GM19372 (cell line): ENCODE measurements at regions not wholly inside any gene's neighbourhood (a gene's known extent, or its start where the extent isn't known, plus 50 kb on each side); places are given as distances from the start of the nearest gene placed in this dataset.

Experiments
- ATAC-seq: cut with Tn5 transposase; IDR thresholded peaks from one replicate; pipeline ENCODE4 v1.9.1; 2021; ENCODE audit warnings: mild to moderate bottlenecking, low read depth, moderate library complexity; ENCODE audit not compliant: unreplicated experiment

DNA sequence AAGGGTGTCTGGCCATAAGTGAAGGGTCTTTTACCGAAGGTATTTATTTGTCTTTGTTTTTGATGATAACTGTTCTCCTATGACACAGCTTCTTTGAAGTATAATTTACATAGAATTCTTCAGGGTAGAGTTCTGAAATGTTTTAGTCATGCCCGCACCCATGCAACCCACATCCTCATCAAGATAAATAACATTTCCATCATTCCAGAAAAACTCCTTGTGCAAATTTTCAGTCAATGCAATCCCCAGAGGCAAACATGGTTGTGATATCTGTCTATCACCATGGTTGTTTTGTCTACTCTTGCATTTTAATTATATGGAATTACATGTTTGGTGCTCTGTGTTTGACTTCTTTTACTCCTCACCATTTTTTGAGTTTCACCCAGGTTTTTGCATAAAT lies 837.8 kb downstream of the AACS start:
- ATAC-seq: no peak

DNA sequence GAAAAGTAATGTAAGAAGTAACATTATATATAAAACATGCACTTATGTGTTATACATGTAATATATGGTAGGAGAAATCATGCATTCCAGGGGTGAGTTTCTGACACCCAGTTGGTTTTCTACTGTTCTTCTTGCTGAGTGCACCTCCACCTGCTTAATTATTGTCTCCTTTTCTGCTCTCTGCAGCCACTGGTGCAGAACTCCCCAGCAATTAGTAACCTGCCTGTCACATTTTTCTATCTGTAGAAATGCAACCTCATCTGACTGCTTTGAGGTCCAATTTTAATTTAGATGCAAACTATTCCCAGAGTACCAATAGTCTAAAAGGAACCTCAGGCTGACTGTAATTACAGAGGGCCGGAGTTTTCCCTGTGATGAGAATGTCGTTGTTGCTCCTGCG lies 842.1 kb downstream of the AACS start:
- no peak for ATAC-seq

DNA sequence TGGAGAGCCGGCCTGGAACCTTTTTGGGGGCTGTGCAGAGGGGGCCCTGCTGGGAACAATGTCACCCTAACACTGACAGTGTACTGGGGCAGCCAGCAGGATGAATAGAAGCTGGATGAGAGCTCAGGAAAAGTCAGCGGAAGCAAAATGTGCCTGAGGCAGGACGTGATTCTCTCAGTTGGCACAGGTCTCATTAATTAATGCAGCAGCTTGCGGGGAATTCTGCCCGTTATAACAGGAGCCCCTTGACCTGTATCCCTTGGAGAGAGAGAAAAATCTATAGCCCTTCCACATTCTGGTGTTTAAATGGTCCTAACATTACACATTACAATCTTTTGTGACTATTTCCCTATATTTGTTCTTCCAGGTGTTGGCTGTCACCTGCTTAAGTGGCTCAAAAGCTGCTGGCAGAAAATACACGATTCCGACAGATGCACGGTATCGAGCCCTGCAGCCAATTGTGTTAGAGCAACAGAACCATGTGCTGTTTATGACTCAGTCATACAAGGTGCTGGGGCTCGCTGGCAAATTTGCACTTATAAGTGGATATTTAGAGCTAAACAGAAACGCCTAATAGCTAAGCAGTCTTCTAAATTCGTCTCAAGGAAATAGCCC lies 854.7 kb downstream of the AACS start:
- no peak for ATAC-seq

DNA sequence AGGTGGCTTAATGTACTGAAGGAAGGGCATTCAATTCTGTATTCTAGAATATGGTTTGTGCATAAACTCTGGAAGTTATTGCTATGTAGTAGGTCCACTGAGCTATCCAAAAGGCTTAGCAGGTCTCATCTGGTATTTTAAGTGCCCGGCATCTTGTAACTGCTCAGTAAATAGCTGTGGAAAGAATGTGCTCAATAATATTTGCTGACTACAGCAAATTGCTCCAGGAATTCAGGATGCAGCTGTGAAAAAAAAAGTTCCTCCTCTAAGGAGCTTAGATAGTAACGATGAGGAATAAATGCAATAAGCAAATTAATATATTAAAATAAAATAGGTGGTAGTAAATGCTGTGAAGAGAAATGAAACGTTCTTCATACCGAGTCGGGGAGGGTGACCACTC lies 857.1 kb downstream of the AACS start:
- no peak for ATAC-seq

DNA sequence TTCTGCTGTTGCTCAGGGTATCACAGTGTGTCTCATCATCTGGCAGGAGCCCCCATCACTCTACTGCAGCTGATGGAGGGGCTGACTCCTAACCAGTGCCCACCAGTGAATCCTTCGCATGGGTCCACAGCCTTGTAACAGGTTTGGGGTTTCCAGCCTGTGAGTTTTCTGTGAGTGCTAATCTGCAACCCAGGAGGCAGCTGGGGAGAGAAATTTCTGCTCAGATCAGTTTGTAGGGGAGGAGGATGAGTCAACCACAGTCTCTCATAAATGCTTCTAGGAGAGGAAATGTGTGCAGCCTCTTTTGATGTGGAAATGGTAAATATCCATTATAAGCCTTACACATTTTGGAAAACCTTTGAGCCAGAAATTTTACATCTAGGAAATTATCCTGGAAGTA lies 871.3 kb downstream of the AACS start:
- ATAC-seq: no peak

DNA sequence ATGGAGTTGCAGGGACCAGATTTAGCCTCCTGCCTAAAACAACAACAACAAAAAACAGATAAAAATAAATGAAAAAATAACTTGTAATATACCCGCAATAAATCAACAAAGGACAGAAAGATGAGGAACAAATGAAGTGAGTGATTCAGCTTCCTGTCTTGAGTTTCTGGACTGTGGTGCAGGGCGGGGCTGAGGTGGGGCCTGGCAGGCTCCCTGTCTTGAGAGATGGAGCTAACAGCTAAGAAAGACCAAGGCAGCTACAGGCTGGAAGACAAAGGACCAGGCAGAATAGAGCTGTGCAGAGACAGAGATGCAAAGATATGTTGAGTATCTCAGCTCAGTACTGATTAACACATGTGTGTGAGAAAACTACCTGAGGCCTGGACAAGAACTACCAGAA lies 879.2 kb downstream of the AACS start:
- ATAC-seq: no peak

DNA sequence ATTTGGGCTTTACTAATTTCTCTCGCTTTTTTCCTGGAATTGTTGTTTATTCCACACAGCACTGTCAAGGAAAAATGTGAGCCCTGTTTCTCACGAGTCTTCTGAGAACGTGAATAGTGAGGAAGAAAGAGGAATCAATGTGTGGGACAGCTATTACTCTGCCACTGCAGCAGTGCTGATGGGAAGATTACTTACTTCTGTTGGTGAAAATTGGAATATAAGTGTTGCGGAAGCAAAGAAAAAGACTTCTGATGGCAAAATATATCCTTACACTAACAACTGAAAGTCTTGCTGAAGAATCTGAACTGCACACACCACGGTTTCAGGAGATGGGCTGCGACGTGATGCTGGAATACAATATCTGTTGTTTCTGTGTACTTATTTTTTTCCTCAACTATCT lies 884.2 kb downstream of the AACS start:
- ATAC-seq: no peak

DNA sequence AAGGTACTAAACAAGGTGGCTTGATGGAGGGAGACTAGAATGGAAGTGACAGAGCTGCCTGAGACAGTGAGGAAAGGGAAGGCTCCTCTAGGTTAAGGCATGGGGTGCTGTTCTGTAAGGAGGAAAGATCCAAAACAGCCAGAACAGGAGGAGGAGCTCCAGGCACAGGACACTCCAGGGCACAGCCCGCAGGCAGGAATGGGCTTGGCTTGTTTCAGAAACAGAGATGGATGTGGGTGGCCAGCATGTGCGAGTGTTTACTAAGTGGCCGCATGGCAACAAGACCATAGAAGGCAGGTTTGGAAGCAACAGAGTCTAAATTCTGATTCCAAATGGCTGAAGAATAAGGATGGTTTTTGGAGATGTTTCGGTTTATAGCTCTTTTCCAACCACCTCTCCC lies 889.1 kb downstream of the AACS start:
- no peak for ATAC-seq

DNA sequence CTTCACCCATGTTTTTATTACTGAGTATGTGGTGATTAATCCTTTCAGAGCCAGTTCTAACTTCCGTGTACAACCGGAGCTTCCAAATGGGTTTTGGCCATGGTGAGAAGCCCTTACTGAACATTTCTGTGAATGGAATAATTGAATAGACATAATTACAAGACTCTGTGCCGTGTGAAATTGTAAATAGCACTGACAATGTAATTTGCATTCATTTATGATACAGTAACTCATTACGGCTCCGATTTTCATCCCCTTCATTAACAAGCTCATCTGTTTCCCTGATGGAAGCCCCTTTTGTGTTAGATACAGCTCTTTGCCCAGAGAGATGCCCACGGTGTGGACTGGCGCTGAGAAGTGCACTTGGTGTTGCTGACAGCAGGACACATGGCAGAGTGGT lies 891.0 kb downstream of the AACS start:
- ATAC-seq: no peak

DNA sequence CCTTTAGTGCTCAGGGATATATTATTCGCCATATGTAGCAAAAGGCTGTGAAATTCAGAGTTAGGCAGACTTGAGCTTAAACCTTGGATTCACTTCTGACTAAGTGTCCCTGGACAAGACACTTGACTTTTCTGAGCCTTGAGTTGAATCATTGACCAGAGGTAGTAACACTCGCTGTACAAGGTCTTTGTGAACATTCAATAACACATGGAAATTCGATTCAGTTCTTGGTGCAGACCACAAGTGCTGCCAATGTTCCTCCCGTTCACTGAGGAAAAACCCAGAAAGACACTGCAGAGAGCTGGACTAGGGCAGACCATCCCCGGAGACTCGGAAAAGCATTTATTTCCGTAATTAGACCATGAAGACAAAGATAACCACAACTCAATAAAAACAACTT lies 901.4 kb downstream of the AACS start:
- ATAC-seq: no peak

DNA sequence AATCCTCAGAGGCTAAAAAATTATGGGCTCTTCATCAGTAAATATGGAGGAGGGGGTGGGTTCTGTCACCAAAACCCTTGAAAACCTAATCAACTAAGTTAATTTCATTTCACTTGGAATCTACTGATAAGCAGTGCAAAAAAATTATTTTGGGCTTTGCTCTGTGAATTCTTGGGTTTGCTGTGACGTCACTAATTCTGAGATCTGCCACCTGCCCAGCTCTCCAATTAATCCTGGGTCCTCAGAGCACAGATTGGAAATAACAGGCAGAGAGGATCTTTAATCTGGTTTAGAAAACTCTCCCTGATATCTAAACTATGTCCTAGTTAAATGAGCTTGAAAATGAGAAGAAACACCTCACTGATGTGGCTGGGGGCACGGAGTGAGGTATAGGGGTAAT lies 903.2 kb downstream of the AACS start:
- ATAC-seq: no peak

DNA sequence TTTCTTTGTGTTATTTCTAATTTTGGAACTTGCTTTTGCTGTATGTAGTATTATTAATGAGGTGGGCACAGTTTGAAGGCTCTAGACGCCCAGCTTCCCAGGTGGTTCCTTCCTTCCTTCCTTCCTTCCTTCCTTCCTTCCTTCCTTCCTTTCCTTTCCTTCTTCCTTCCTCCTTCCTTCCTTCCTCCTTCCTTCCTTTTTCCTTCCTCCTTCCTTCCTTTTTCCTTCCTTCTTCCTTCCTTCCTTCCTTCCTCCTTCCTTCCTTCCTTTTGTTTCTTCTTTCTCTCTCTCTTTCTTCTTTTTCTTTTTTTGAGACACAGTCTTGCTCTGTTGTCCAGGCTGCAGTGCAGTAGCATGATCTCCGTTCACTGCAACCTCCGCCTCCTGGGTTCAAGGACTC lies 906.7 kb downstream of the AACS start:
- ATAC-seq: no peak

DNA sequence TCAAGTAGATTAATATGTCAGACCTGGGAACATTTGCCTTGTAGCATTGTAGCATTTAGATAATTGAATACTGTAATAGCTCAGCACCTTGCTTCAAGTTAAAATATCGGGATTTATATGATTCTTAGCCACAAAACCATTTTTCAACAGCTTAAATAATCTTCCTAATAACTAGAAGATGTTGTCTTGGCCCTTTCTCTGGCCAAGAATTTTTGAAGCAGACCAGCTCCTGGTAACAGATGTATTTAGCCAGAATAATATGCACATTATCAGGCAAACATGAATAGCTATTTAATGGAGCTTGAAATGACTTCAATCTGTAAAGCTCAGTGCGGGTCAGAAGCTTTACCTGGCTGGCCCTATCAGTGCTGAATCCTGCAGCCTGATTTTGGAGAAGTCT lies 913.1 kb downstream of the AACS start:
- ATAC-seq: no peak

DNA sequence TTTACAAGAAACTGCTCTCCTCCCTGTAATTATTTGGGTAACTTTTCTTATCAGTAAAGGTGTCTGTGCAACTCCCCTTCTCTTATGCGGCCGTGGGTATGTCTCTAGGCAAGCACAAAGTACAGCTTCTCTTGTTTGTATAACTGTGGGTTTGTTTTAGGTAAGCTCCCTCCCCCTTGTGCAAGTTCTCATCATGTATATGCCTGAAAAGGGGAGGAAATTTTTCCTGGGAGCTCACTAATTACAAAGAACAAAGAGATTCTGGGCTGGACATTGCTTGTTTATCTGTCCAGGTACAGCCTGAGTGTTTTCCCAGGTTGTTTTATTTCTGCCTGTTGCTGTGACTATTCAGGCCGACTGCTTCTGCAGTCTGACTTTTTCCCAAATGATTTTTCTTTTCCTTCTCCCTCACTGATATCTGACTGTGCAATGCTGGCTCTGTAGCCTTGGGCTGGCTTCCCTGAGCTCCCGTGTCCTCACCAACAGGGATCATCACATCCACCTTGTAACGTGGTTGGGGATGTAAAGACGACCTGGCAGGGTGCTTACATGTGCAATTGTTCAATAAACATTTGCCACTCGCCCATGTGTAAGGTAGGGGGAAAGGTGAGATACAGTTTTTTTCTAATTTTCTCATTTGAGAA lies 916.5 kb downstream of the AACS start:
- ATAC-seq: no peak

DNA sequence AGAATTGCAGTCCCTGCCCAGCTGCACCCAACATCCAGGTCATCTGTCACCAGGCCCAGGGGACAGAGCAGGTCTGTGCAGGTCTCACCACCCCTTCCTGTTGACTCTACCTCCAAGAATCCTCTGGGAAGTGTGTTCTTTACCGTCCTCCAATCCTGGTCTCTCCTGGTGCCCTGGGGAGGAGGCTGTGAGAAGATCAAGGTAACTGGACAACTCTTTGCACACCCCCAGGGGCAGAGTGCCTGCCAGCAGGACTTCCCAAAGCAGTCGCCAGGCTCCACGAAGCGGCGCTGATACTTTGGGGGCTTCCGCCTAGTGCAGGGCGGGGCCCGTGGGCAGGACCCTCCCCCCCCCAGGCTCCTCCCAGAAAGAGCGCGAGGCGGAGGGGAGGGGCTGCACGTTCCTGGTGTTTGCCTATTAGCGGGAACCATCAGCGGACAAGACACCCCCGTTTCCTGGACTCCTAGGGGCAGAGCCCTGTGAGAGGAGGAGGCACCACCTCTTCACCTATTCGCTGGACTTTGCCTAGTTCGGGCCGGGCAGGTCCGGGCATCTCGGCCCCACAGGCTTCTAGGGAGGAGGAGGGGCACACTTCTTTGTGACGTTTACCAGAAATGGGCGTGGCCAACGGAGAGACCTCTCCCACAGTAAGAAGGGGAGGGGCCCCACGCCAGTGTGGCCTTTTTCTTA lies 918.0 kb downstream of the AACS start:
- ATAC-seq: no peak

DNA sequence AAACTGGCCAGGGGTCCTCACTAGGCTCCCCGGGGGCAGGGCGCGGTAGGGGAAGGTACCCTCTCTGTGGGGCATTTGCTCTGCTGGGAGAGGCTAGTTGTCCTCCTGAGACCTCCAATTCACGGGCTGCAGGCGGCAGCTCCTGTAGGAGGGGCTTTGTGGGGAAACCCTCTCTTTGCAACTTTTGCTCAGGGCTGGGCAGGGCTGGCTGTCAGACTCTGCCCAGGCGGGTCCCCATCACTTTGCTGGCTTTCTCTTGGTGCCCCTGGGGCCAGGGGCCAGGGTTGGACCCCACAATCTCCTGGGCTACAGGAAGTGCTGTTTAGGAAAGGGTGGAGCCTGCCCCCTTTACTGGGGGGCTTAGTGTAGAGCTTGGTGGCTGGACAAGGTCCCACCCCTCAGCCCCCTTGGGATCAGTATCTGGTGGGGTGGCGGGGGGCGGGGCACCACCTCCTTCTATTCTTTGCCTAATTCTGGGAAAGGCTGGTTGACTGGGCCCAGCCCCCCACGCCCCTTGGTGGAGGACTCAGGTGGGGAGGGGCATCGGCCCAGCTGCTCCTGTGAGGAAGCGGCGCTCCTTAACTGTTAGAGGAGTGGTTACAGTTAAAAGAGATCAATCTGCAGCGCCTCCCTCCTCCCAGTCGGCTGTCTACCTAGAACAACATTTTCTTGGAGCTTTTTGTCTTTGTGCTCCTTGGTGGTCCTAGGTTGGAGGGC lies 918.7 kb downstream of the AACS start:
- no peak for ATAC-seq

DNA sequence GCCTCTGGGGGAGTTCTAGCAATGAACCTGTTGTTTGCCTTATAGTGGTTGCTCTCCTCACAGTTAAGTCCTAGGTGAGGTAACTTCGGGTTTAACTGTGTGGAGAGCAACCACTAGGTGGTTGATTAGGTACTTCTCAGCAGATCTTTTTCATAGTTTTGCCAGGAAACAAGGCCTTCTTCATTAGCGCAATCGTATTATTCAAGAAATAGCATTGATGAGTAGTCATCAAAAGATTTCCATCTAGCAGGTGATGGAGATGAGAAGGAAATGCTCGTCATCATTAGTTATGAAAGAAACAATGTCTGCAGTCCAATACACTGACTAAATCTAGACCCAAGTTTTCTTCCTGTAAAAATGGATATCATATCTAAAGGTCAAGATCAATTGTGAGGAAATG lies 923.3 kb downstream of the AACS start:
- ATAC-seq: no peak

DNA sequence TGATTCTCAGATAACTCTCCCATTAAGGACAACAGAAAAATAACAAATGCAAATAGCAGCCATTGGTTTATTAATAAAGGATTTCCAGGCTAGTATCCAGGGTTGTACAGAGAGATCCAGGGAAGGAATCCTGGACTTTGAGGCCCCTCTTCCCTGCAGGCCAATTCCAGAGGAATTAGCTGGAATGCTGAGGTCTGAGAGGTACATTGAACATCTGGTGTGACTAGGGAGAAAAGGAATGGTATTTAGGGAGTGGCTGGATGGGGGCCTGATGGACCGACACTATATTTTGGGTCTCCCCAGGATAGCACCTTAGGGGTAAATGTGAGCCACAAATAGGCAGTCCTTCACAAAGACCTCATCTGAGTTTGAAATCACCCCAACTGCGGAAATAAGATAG lies 924.5 kb downstream of the AACS start:
- no peak for ATAC-seq

DNA sequence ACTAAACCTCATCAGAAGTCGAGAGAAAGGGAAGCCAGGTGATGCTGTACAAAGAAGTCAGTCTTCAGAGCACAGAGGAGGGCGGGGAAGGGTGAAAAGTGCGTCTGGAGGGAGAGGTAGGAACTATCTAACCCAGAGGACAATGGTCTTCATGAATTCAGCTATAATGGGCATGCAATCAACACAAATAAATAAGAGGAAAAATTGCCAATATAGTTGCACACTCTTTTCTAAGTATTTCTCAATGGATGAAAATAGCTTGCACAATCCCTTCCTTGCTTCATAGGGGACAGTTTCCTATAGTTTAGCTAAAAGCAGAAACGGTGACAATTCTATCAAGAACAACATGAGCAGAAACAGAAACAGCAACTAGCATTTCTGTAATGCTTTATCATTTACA lies 931.2 kb downstream of the AACS start:
- no peak for ATAC-seq

DNA sequence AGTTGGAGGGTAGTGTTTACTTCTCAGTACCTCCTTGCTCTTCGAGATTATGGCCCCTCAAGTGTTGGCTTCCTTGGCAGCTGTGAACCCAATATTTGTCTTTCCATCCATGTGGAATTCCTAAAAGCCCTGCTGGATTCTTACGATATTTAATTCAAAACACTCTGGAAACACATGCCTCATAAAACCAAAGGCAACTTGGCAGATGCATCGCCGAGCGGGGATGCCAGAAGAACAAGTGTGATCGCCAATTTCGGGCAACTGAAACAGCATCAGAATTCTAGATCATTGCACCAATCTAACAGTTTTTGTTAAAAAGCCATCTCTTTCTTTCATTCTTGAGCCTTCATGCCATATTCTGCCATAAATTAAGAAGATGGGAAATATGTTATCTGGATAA lies 934.4 kb downstream of the AACS start:
- ATAC-seq: no peak

DNA sequence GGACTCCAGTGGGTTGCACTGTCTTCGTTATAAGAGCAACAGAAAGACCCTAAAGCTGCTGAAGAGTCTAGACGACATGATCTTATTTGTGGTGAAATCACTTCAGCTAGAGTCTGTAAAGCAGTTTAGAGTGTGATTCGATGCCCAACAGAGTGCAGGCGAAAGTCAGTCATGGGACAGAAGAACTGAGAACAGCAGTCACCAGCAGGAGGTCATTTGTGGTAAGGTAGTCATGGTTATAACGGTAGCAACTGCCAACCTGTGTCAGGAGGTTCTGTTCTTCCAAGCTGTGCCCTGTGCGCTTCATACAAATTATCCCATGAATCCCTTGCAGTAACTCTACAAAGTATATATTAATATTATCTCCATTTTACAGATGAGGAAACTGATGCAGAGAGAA lies 954.1 kb downstream of the AACS start:
- no peak for ATAC-seq

DNA sequence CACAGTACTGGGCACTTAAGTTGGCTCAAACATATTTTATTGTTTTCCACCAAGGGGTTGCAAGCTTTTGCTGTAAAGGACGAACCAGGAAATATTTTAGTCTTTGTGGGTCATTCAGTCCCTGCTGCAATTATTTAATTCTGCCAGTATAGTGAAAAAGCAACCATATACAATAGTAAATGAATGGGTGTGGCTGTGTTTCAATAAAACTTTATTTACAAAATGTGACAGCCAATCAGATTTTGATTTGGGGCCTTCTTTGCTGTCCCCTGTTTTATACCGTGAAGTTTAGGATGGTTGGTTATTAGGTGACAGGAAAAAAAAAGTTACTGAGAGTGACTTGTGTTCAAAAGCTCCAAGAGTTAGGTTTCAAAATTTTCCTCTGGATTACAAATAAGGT lies 956.4 kb downstream of the AACS start:
- ATAC-seq: no peak
